Pancreas (tissue), 10 donors: ENCODE measurements at regions not wholly inside any gene's neighbourhood (a gene's known extent, or its start where the extent isn't known, plus 50 kb on each side); places are given as distances from the start of the nearest gene placed in this dataset.

Source experiments
- ATAC-seq, 4 donors: fragments of 200-7000 bp; cut with Tn5 transposase; one replicate each; pipeline versions ENCODE4 v1.8.0 to v1.9.1; 2020; ENCODE audit warnings: mild to moderate bottlenecking in 4 of 4, moderate library complexity in 4 of 4
- DNase-seq, 6 donors: peaks; one replicate each; pipeline ENCODE4 v3.0.0-alpha.2; 2020
- FAIRE-seq: peaks from 2 replicates; lab custom pipeline; 2012; peaks lifted over from hg19 to GRCh38; lab: Jason Lieb, UNC
- H3K27ac ChIP-seq, 4 donors: fragments of 200-600 bp; sonication (generic); 1 replicate in 3 of 4; 2 replicates in 1 of 4; pipeline versions ENCODE4 v1.5.0 to v1.8.0; 2020
- H3K27me3 ChIP-seq, 4 donors: fragments of 200-600 bp; one replicate each; pipeline ENCODE4 v1.8.0; 2021
- H3K36me3 ChIP-seq, 3 donors: fragments of 200-600 bp; sonication (generic) in 1 of 3; one replicate each; pipeline versions ENCODE4 v1.5.0 to v1.8.0; 2020 to 2021
- H3K4me1 ChIP-seq, 3 donors: fragments of 200-600 bp; one replicate each; pipeline ENCODE4 v1.8.0; 2021
- H3K4me3 ChIP-seq, 4 donors: fragments of 200-600 bp; sonication (generic) in 2 of 4; one replicate each; pipeline versions ENCODE4 v1.5.0 to v1.8.0; 2020 to 2021
- H3K9me3 ChIP-seq, 4 donors: fragments of 200-600 bp; one replicate each; pipeline ENCODE4 v1.8.0; 2021
- WGBS, 2 donors: extraction: QIAGEN DNeasy Blood & Tissue Kit; methylation state at CpG; one replicate each; pipeline ENCODE4 v1.1.7; 2013; 5-methylcytosine and 5-hydroxymethylcytosine counted together
- intact Hi-C, 3 donors: fragments of 100-400 bp; cut with DNase I; formaldehyde crosslinking; loops; one replicate each; pipeline versions ENCODE4 v1.11.1 to v1.14.2; 2022
- TF ChIP-seq, protein P1 (sequence below), 4 donors: fragments of 200-600 bp; sonication (generic) in 3 of 4; IDR thresholded peaks; one replicate each; pipeline versions ENCODE4 v1.5.0 to v1.8.0; 2021; ENCODE audit warnings: antibody characterized with exemption in 4 of 4
- donor health status: healthy with polysubstance abuse.
- donor health status: DM: no; HTN: no; CAD: no; lungs with moderate emphysema.
- donor health status: DM: no; HTN: no; CAD: no.
- donor health status: control.
- donor health status: control.
- donor health status: Bipolar disorder and iron deficiency.
- donor health status: DM: yes; HTN: yes; CAD: no.
- donor health status: DM: no; HTN: no; CAD: no.
- donor health status: DM: no; HTN: no; CAD: no.
- donor health status: DM: yes; HTN: yes; CAD: no.

- Histone ChIP-seq H3K27me3 (no peaks in the 10 kb centered on the region), H3K9me3 (no peaks in the 10 kb centered on the region), H3K27ac (no peak overlapping the region), H3K36me3 (no peaks in the 10 kb centered on the region), H3K4me3 (no peak overlapping the region), H3K4me1 (no peaks in the 10 kb centered on the region)
- DNase-seq (no peak), FAIRE-seq (no peak), ATAC-seq (no peak)
- intact Hi-C loops = no loop called here
- TF ChIP-seq, protein P1, sequence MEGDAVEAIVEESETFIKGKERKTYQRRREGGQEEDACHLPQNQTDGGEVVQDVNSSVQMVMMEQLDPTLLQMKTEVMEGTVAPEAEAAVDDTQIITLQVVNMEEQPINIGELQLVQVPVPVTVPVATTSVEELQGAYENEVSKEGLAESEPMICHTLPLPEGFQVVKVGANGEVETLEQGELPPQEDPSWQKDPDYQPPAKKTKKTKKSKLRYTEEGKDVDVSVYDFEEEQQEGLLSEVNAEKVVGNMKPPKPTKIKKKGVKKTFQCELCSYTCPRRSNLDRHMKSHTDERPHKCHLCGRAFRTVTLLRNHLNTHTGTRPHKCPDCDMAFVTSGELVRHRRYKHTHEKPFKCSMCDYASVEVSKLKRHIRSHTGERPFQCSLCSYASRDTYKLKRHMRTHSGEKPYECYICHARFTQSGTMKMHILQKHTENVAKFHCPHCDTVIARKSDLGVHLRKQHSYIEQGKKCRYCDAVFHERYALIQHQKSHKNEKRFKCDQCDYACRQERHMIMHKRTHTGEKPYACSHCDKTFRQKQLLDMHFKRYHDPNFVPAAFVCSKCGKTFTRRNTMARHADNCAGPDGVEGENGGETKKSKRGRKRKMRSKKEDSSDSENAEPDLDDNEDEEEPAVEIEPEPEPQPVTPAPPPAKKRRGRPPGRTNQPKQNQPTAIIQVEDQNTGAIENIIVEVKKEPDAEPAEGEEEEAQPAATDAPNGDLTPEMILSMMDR (IDR thresholded peaks at IDR 0.05) = no peak
- 16 to 33% methylated on average over 1 of the region's 1 CpG for WGBS, 2 donors
Measured at GRCh38 chr12:115898670-115899069, 378.8 kb downstream of the MED13L start.

- TF ChIP-seq, protein P1 (IDR thresholded peaks at IDR 0.05) = no peak
- H3K27me3 ChIP-seq = peaks cover 0 to 6% (median 0%) of the 10 kb centered on the region in 4 donors
- no peak overlapping the region for H3K4me3 ChIP-seq
- no peaks in the 10 kb centered on the region for H3K36me3 ChIP-seq
- DNase-seq (no peak), FAIRE-seq (no peak), ATAC-seq (no peak)
- no peaks in the 10 kb centered on the region for H3K4me1 ChIP-seq
- intact Hi-C loops = no loop called here
- no peaks in the 10 kb centered on the region for H3K9me3 ChIP-seq
- WGBS, 2 donors = 59 to 61% methylated on average over 3 of the region's 3 CpGs
- H3K27ac ChIP-seq = no peak overlapping the region
Measured at GRCh38 chr12:115897729-115898128, 379.8 kb downstream of the MED13L start.

DNA sequence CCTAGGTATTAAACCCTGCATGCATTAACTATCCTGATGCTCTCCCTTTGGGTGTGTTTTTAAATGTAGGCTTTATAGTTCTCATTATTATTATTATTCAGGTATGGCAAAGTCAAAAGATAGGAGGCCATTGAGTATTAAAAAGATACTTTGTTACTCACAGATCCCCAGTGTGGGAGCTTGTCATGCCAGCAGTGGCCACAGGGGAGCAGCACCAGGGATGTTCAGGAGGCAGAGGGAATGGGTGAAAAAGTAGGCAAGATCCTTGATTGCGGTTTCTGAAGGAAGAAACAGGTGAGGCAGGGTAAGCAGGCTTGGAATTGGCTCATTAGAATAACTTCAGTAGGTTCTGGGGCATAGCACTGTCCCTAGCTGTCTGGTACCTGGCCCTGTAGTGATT, 382.2 kb downstream of the MED13L start:
- H3K27ac ChIP-seq = no peak overlapping the region

DNA sequence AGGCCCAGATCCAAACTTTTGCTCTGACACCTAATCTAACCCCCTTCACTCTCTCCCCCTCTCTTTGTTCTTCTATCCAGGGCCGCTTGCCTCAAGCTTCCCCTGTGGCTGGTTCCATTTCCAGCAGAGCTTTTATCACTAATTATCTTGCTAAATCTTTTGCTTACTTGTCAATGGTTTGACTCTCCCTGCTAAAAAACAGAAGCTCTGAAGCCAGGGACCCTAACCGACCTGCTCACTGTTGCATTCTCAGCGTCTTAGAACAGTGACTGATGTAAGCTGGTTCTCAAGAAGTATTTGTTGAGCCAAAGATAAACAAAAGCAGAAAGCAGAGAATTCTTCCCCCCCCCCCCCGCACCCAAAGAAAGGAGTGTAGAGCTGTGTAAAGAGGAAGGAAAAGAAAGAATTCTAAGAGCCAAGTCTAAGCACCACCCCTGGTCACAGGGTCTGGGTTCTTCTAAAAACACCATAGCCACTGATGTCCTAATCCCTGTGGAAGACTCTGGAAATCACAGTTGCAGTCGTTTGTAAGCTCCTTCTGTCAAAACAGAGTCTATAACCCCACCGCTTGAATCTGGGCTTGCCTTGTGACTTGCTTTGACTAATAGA, 385.8 kb downstream of the MED13L start:
- no peak for ATAC-seq
- no peak overlapping the region for H3K27ac ChIP-seq

More for the DNA sequence above, 382.2 kb downstream of the MED13L start:
- TF ChIP-seq, protein P1 (IDR thresholded peaks at IDR 0.05) = peak in 1 of 4 donors; percentile 6
- intact Hi-C loops = no loop called here
- Histone ChIP-seq H3K4me1 (no peaks in the 10 kb centered on the region), H3K4me3 (no peak overlapping the region), H3K27me3 (peaks cover 0 to 6% (median 0%) of the 10 kb centered on the region in 4 donors), H3K9me3 (no peaks in the 10 kb centered on the region), H3K36me3 (no peaks in the 10 kb centered on the region)
- DNase-seq (no peak), ATAC-seq (no peak), FAIRE-seq (no peak)
- WGBS, 2 donors = 80 to 88% methylated on average over 1 of the region's 1 CpG

GRCh38 chr12:115886666-115887065, 390.8 kb downstream of the MED13L start:
- H3K9me3 ChIP-seq = no peaks in the 10 kb centered on the region
- no peaks in the 10 kb centered on the region for H3K4me1 ChIP-seq
- no peaks in the 10 kb centered on the region for H3K36me3 ChIP-seq
- TF ChIP-seq, protein P1 (IDR thresholded peaks at IDR 0.05) = no peak
- ATAC-seq (no peak), FAIRE-seq (no peak), DNase-seq (no peak)
- H3K27me3 ChIP-seq = no peaks in the 10 kb centered on the region
- WGBS, 2 donors = 84 to 87% methylated on average over 4 of the region's 4 CpGs
- no peak overlapping the region for H3K4me3 ChIP-seq
- H3K27ac ChIP-seq = no peak overlapping the region
- intact Hi-C loops = no loop called here

More for the DNA sequence above, 385.8 kb downstream of the MED13L start:
- no peaks in the 10 kb centered on the region for H3K4me1 ChIP-seq
- no peaks in the 10 kb centered on the region for H3K36me3 ChIP-seq
- FAIRE-seq = no peak
- 33 to 42% methylated on average over 6 of the region's 6 CpGs for WGBS, 2 donors
- peaks cover 0 to 6% (median 0%) of the 10 kb centered on the region in 4 donors for H3K27me3 ChIP-seq
- DNase-seq = no peak
- intact Hi-C loops = no loop called here
- H3K9me3 ChIP-seq = no peaks in the 10 kb centered on the region
- H3K4me3 ChIP-seq = no peak overlapping the region
- TF ChIP-seq, protein P1 (IDR thresholded peaks at IDR 0.05) = no peak
